ENCODE measurements at regions not wholly inside any gene's neighbourhood (a gene's known extent, or its start where the extent isn't known, plus 50 kb on each side); places are given as distances from the start of the nearest gene placed in this dataset.
A peak's percentile ranks its signal among the peaks of the same experiment; 100 is the strongest.
"Not testable (repeated sequence)": the region's sequence is repeated elsewhere in the genome, so short reads cannot be mapped to it uniquely, and the experiment has no call there.

DNA sequence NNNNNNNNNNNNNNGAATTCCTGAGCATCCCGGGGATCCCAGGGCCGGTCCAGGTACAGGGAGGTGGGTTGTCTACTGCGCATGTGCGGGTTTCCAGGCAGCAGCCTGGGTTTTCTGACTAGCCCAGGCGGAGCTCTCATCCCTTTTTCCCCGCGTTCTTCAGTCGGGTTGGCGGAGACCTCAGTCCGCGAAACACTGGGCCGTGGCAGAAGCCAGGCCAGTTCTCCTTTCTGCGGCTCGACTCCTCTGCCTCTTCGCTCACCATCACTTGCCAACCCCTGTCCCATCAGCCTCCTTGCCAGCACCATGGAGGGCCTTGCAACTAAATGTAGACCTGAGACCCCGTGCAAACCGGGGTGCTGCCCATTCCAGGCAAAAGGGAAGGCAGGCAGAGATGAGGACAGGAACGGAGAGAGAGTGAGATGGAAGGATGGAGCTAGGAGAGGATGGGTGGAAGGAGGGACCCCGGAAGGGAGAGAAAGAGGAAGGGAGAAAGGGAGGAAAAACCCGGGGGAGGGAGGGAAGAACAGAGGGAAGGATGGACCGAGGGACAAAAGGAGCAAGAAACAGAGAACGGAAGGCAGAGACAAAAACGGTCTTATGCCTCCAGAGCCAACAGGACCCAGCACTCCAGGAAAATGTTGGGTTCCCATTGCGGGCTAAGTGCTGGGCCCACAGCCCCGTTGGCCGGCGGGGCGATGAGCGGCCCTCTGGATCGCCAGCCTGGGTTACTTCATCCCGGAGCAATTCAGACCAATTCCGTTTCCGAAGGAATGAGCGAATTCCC is 445.4 kb upstream of the DEFB115 start:
- DNase-seq (ENCODE audit: low spot score), result peak; percentile 73

- no peak for DNase-seq (ENCODE audit: low spot score)
Observed at GRCh38 chr20:30812739-30813411, 444.6 kb upstream of the DEFB115 start.

DNA sequence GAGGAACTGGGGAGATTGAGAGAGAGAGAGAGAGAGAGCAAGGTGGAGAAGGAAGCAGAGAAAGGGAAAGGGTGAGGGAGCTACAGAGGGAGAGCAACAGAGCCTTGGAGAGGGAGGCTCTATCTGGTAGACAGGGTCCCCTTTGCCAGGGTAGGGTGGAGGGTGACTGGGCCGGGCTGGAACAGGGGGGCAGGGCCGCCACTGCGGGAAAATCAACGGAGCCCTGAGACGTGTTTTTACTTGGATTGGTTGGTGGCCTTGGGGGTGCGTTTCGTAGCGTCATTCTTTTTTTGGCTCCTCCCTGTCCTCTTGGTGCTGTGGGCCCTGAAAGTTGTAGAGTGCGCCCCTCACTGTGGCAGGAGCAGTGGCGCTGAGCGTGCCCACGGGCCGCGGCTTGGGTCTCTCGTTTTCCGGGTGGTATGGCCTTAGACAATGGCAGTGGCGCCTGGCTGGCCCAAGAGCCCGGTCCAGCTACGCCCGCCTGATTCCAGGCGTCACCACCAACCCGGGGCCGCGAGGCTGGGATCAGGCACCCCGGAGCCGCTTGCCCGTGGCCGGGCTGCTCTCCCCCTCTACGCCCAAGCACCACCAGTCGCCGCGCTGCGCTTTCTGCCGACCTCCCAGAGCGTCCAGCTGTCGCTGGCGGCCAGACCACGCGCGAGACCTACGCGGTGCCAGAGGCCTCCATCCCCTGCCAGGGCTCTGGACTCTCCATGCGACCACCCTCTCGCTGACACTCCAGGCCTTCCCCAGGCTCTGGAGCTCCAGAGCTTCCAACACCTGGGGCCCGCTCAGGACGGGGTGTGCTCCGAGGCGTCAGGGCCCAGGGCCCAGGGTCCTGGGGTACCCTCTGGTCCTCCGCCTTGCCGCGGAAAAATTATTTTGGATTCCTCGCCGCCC is 443.8 kb upstream of the DEFB115 start:
- DNase-seq (ENCODE audit: low spot score), result not testable (repeated sequence)

DNA sequence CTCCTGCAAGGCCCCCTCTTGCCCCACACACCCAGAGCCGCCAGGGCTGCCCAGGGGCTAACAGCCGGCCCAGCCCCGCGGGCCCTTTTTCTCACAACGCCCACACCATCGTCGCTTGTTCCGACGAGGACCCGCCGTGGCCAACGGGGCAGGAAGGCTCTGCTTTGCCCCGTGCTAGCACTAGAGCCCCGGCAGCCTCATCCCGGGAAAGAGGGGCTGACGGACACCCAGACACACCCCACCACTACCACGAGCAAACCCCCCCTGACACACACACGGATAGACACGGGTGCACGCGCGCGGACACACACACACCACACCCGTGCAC is 443.2 kb upstream of the DEFB115 start:
- not testable (repeated sequence) for DNase-seq (ENCODE audit: low spot score)

- DNase-seq (ENCODE audit: low spot score), result not testable (repeated sequence)
Observed at GRCh38 chr20:30815027-30815576, 442.4 kb upstream of the DEFB115 start.

DNA sequence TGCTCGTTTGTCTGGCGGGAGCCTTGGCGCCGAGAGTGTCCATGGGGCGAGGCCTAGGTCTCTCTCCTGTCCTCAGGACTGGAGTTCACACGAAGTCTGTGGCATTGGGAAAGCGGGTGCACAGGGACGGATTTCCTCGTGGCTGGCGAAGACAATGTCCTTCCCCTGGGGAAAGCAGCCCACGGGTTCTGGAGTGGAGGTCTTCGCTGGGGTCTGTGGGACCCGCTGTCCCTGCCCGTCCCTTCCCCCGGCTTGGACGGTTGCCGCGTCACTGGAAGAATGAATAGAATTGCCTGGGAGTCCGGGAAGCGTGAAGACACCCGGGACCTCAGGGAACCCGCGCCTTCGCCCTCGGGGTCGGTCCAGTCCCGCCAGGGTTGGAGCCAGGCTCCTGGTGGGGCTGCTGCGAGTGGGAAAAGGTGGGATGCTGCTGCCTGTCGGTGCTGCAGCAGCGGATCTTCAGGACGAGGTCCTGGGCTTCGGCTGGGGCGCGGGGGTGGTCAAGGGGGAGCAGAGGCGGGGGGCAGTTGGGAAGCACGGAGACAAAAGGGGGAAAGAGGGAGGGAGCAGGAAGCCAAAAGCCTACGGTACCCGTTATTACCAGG is 441.8 kb upstream of the DEFB115 start:
- no peak for DNase-seq (ENCODE audit: low spot score)

DNA sequence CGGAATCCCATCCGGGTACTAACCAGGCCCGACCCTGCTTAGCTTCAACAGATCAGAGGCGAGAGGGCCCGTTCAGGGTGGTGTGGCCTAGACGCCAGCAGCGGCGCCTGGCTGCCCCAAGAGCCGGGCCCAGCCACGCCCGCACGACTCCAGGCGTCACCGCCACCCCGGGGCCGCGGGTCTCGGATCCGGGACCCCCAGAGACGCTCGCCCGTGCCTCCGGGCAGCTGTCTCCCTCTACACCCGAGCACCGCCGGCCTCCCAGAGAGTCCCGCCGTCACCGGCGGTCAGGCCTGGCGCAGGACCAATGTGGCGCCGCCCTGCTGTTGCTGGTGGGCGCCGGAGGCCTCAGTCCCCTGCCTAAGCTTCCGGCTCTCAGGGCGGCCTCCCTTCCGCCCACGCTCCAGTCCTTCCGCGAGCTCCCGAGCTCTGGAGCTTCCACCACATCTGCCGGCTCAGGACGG is 441.2 kb upstream of the DEFB115 start:
- DNase-seq (ENCODE audit: low spot score), result no peak

GRCh38 chr20:30821615-30822014 is 435.8 kb upstream of the DEFB115 start:
- not testable (repeated sequence) for DNase-seq (ENCODE audit: low spot score)

DNA sequence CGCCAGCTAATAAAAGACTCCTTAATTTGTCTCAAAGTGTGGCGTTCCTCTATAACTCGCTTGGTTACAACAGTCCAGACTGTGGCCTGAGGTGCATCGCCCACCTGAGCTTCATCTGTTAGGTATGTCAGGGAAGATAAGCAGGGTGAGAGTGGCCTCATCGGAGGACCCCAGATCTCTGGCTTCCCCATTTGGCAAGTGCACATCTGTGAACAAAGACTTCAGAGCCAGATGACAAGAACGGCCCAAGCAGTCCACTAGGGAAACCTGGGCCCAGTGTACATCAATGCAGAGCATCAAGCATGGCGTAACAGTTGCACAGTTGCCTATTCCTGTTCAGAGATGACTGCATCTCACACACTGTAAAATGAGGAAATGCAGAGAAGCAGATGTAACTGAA is 432.8 kb upstream of the DEFB115 start:
- not testable (repeated sequence) for DNase-seq (ENCODE audit: low spot score)

DNA sequence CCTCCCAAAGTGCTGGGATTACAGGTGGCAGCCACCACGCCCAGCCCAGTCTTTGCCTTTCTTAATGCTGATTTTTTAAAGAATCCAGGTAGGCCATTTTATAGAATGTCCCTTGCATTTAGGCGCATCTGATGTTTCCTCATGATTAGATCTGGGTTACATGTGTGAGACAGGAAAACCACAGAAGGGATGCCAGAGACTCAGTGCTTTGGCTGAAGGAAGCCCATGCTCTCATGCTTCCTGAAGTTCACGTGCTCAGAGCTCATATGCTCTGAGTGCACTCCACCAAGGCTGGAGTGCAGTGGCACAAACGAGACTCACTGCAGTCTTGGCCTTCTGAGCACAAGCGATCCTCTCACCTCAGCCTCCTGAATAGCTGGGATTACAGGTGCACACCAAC is 411.5 kb upstream of the DEFB115 start:
- not testable (repeated sequence) for DNase-seq (ENCODE audit: low spot score)

- not testable (repeated sequence) for DNase-seq (ENCODE audit: low spot score)
Observed at GRCh38 chr20:30868271-30868670, 389.2 kb upstream of the DEFB115 start.

DNA sequence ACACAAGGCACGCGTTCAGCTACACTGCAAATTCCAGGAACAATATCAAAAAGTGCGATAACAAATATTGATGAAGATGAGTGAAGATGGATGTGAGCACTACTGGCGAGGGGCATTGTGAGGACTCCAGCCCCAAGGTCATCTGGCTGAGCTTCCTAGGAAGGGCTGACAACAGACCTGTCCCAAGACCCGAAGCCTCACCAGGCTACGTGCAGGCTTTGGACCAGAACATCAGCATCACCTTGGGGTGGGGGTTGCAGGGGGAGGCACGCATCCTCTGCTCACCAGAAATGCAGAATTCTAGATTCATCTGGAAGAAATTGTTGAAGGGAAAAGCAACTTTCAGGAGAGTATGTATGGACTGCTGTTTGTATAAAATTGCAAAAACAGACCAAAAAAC is 386.3 kb upstream of the DEFB115 start:
- DNase-seq (ENCODE audit: low spot score), result not testable (repeated sequence)

DNA sequence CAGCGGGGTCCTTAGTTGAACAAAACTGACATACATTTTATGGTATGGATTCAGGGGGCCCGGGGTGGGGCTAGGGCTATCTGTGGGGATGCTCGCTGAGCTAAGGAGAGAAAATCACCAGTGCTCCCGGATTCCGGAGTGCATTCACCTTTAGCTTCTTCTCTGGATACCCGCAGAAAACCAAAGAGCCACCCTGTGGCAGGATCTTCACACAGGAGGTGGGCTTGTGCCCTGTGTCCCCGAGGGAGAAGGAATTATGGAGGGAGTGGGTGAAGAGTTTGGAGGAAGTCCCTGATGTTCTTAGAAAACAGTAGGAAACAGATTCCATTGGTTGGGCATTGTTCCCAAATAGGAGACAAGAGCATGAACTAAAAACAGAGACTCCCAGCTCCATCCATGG is 385.2 kb upstream of the DEFB115 start:
- not testable (repeated sequence) for DNase-seq (ENCODE audit: low spot score)

DNA sequence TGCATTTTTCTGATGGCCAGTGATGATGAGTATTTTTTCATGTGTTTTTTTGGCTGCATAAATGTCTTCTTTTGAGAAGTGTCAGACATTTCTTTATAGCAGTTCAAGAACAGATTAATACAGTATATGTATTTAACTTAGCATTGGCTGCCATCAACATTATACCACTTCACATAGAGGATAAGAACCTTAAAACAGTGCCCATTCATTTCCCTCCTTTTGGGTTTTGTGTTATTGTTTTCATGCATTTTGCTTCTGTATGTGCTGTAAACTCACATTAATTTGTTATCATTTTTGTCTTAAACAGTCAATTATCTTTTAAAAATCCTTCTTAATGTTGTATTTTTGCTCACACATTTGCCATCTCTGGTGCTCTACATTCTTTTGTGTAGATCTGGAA is 381.6 kb upstream of the DEFB115 start:
- not testable (repeated sequence) for DNase-seq (ENCODE audit: low spot score)

DNA sequence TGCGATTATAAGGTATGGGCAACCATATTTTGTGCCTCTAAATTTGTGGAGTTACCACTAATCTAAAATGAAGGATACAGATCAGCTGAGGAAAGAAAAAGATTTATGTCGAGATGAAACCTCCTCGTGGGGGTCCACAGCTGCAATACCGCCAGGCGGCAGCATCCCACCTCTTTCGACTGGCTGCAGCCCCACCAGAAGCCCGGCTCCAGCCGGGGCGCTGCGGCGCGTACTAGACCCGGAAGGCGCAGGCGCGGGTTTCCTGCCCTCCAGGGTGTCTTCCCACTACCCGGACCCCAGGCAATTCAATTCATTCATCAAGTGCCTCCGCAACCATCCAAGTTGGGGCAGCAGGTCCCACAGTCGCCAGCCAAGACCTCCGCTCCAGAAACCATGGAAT is 366.1 kb upstream of the DEFB115 start:
- DNase-seq (ENCODE audit: low spot score), result not testable (repeated sequence)

- DNase-seq (ENCODE audit: low spot score), result no peak
Observed at GRCh38 chr20:30892541-30893345, 364.7 kb upstream of the DEFB115 start.

DNA sequence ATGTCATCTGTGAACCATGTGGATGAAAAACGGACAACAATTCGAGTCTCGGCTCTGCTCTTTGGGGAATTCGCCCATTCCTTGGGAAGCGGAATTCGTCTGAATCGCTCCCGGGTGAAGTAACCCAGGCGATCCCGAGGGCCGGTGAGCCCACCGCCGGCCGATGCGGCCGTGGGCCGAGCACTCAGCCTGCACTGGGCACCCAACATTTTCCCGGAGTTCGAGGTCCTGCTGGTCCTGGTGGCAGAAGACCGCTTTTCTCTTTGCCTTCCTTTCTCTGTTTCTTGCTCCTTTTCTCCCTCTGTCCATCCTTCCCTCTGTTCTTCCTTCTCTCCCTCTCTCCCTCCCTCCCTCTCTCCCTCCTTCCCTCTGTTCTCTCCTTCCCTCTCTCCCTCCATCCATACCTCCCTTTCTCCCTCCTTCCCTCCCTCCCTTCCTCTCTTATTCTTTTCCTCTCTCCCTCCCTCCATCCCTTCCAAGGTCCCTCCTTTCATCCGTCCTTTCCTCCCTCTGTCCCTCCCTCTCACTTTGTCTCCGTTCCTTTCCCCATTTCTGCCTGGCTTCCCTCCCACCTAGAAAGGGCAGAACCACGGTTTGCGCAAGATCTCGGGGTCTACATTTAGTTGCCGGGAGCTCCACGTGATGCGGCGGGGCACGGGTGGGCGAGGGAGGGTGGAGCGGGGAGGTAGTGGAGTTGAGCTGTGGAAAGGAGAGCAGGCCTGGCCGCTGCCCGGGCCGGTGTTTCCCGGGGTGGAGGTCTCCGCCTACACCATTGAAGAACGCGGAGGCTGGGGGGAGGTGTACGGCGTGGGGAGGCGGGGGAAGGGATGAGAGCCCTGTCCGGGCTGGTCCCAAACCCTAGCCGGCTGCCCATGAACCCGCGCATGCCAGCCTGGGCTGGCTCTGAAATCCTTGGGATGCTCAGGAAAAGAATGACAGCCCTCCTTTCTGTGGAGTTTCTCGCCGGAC is 363.8 kb upstream of the DEFB115 start:
- peak; percentile 6 for DNase-seq (ENCODE audit: low spot score)

- not testable (repeated sequence) for DNase-seq (ENCODE audit: low spot score)
Observed at GRCh38 chr20:30894707-30895353, 362.6 kb upstream of the DEFB115 start.

- not testable (repeated sequence) for DNase-seq (ENCODE audit: low spot score)
Observed at GRCh38 chr20:30895354-30895711, 362.1 kb upstream of the DEFB115 start.
